GM21528 (cell line): ENCODE measurements at regions not wholly inside any gene's neighbourhood (a gene's known extent, or its start where the extent isn't known, plus 50 kb on each side); places are given as distances from the start of the nearest gene placed in this dataset.
"Not testable (repeated sequence)": the region's sequence is repeated elsewhere in the genome, so short reads cannot be mapped to it uniquely, and the experiment has no call there.

Source experiments
- ATAC-seq: cut with Tn5 transposase; IDR thresholded peaks from one replicate; pipeline ENCODE4 v1.9.1; 2021; ENCODE audit warnings: mild to moderate bottlenecking, moderate library complexity; ENCODE audit not compliant: unreplicated experiment, low FRiP score

DNA sequence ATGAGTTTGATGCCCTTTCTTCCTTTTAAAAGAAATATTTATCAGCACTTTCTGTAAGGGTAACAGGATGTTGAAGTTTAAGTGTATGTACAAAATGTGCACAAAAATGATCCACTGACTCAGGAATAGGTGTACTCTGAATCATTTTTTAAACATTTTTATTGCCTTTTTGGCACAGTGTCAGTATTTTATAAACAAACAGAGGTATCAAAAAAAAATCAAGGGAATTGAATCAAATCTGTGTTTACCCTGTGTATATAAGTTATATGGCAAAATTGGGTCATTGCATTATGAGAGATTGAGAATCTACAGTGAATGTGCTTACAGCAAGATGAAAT is 513.9 kb upstream of the NETO1 start:
- ATAC-seq: no peak

DNA sequence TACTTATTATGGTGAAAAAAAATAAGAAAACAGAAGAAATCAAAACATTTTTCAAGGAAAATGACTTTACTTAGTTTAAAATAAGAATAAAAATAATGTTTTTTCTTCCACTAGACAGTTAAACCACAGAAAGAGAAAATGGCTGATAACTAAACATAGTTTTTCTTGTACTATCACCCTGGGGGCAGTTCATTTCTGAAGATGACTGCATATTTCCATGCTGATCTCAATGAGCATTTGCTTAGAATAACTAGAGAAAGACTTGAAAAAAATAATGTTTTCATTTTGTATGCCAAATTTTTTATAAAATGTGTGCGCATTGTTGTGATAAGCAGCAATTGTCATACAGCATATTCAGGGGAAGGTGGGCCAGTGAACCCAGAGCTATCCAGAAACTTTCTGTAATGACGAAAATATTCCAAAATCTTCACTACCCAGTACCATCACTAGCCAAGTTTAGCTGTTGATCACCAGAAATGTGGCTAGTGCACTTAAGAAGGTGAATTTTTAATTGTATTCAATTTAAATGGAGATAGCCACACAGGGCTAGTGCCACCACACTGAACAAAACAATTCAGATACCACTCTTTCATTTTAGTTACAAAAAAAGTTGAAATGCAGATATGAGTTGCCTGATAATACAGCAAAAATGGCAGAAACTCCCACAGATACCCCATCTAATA is 513.4 kb upstream of the NETO1 start:
- ATAC-seq: no peak

GRCh38 chr18:73366713-73367112 is 498.9 kb upstream of the NETO1 start:
- no peak for ATAC-seq

GRCh38 chr18:73365018-73365417 is 497.2 kb upstream of the NETO1 start:
- ATAC-seq: no peak

- no peak for ATAC-seq
Measured at GRCh38 chr18:73355121-73355520, 487.3 kb upstream of the NETO1 start.

GRCh38 chr18:73352546-73352945 is 484.8 kb upstream of the NETO1 start:
- ATAC-seq: no peak

- no peak for ATAC-seq
Measured at GRCh38 chr18:73340135-73340977, 472.6 kb upstream of the NETO1 start.

- no peak for ATAC-seq
Measured at GRCh38 chr18:73331212-73331772, 463.5 kb upstream of the NETO1 start.

DNA sequence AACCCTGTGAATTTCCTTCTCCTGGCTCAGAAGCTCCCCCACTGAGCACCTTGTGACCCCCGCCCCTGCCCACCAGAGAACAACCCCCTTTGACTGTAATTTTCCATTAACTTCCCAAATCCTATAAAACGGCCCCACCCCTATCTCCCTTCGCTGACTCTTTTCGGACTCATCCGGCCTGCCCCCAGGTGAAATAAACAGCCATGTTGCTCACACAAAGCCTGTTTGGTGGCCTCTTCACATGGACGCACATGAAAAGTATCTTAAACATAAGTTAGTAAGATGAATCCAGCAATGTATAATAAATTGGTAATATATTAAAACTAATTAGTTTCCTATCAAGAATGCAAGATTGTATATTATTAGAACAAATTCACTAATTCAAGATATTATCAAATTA is 462.3 kb upstream of the NETO1 start:
- not testable (repeated sequence) for ATAC-seq

- ATAC-seq: not testable (repeated sequence)
Measured at GRCh38 chr18:73324187-73324831, 456.5 kb upstream of the NETO1 start.

DNA sequence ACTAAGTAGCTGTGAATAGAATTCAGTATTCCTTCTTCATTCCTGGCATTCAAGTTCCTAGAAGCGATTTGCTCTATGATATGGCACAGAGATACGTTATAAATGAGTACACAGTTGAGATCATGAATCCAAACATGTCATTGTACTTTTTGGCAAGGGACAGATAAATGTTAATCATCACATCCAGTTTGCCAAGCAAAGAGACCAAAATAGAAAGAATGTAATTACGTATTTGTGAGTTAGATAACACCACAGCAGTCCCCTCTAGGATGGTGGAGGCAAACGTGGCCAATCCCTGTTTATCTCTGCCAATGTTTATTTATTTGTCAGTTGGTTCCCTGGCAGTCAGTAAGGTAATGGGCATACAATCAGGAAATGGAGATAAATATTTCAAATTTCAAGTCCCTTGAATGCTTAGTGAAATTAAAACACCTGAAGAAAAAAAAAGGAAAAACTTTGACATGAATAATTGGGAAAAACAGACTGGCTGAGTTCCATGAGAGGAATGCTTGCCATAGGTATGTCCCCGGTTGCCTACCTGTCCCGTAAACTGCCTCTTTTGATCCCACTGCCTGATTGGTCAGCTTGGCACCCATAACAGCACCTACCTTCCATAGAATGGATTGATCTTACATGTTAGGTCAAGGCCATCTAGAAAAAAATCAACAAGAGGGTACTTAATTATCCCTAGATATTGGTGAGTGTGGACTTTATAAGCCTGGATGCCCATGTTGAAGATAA is 451.1 kb upstream of the NETO1 start:
- ATAC-seq: no peak

GRCh38 chr18:73316513-73316912 is 448.7 kb upstream of the NETO1 start:
- no peak for ATAC-seq

DNA sequence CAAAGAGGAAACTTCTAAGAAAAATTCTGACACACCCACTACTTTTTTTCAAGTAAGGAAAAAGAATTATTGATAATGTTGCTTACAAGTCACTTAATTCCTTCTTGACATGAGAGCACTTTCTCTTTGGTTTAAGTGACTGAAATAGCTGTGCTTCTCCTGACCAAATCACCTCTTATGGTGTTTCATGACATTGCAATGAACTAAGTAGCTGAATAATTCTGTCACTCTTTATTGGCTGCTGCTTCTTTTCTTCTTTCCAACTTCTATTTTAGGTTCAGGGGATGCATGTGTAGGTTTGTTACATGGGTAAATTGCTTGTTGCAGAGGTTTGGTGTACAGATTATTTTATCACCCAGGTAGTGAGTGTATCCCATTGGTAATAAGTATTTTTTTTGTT is 447.6 kb upstream of the NETO1 start:
- no peak for ATAC-seq

DNA sequence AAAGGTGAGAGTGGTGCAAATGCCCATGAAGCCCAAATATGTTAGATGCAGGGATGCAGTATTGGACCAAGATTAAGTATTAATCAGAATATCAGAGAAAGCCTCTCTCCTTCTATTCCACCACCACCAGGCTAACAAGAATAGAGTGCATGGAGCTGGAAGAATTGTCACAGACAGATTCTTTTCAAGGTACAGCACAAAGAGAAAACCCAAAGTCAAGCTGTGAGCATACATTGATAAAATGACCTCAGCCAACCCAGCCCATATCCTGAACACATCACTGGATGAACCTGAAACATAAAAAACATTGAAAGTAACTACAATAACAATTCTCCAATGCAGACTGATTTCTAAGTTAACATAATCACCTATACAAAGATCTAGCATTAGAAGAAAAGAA is 445.7 kb upstream of the NETO1 start:
- ATAC-seq: no peak

DNA sequence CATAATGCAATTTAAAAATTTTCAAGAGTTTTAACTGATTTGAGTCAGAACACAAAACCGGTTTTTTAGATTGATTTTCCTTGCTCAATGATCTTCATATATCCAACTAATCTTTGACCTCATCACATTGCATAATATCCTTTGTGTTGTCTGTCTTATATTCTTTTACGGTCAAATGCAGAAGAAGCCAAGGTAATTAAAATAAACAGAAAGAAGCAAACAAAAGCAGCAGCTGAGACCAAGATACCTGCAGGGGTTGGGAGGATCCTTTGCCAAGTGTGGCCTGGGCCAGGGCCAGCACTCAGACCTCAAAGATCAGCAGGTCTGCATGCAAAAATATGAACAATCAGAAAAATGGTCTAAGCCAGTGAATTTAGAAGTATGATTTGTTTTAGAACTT is 428.9 kb upstream of the NETO1 start:
- ATAC-seq: no peak

DNA sequence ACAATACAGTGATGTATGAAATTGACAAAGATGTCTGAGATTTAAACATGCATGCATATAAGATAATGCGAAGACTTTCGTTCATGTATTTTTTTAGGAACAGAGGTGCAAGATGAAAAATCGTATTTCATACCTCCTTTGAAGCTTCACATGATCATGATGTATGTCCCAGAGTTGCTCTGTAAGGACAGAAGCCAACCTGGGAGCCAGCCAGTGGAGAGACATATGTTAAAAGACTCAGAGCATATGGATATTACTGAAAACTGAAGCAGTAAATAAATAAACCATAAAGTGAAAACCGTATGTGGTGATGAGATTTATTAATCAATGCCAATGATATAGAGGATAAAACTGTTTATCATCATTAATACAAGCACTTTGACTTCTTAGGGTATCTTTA is 424.4 kb upstream of the NETO1 start:
- ATAC-seq: no peak

GRCh38 chr18:73288813-73289212 is 421.0 kb upstream of the NETO1 start:
- no peak for ATAC-seq

DNA sequence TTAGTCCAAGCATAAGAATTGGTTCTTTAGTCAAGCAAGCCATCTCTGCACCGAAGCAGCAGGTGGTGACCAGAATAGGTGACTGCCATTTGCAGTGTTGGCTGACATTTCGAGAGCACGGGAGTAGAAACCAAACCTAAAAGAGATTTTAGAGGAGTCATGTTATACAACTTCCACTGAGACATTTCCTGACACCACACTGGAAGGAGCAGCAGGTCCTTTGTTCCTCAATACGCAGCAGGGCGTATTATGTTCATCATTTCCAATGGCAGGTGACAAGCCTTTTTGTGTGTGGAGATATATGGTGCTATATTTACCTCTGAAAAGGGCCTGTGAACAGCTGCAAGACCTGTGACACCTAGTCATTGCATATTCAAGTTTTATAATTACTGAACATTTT is 418.8 kb upstream of the NETO1 start:
- ATAC-seq: no peak

GRCh38 chr18:73283788-73284187 is 416.0 kb upstream of the NETO1 start:
- no peak for ATAC-seq

GRCh38 chr18:73283032-73283431 is 415.2 kb upstream of the NETO1 start:
- ATAC-seq: no peak

DNA sequence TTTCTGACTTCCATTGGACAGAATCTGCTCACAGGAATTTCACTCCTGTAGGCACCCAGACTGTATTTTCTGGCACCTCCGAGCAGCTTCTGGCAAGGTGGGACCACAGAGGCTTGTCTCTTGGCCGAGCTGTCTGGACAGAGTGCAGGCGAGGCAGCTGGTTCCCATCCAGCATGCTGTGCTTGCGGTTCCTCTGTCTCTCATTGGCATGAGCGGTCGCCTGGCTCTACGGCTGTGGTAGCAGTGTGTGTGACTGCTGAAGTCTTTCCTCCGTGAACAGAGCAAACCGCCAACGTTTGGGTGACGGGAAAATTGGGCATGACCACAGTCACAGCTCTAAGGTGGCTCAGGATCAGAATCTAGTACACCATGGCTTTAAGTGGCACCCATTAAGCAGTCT is 411.7 kb upstream of the NETO1 start:
- ATAC-seq: no peak
